GM21423 (cell line): ENCODE measurements at regions not wholly inside any gene's neighbourhood (a gene's known extent, or its start where the extent isn't known, plus 50 kb on each side); places are given as distances from the start of the nearest gene placed in this dataset.

ENCODE experiments used
- ATAC-seq: cut with Tn5 transposase; IDR thresholded peaks from one replicate; pipeline ENCODE4 v1.9.1; 2021; ENCODE audit warnings: mild to moderate bottlenecking, moderate library complexity; ENCODE audit not compliant: unreplicated experiment

- no peak for ATAC-seq
Measured at GRCh38 chr12:68449196-68449595, 117.0 kb upstream of the MDM1 start.

GRCh38 chr12:68450947-68451260 is 118.7 kb upstream of the MDM1 start:
- no peak for ATAC-seq

- peak; percentile 71 for ATAC-seq
Measured at GRCh38 chr12:68451261-68452077, 119.3 kb upstream of the MDM1 start.

- no peak for ATAC-seq
Measured at GRCh38 chr12:68452078-68452715, 120.0 kb upstream of the MDM1 start.

DNA sequence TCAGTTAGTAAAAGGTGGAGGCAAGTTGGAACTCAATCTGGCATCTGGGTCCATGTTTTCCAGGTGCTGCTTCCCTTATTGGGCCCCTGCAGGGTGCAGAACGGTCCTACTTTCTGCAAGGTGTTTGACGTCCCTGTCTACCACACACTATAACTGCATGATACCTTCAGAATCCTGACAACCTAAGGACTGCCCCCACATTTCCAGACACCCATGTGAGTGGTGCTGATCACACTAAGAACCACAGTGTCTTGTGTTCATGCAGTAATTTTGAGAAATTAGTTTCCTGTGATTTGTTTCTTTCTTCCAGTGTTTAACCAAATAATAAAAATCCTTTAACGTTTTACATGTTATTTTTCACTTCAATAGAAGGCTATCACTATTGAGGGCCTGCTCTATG is 121.1 kb upstream of the MDM1 start:
- ATAC-seq = no peak

GRCh38 chr12:68453876-68454275 is 121.7 kb upstream of the MDM1 start:
- no peak for ATAC-seq

DNA sequence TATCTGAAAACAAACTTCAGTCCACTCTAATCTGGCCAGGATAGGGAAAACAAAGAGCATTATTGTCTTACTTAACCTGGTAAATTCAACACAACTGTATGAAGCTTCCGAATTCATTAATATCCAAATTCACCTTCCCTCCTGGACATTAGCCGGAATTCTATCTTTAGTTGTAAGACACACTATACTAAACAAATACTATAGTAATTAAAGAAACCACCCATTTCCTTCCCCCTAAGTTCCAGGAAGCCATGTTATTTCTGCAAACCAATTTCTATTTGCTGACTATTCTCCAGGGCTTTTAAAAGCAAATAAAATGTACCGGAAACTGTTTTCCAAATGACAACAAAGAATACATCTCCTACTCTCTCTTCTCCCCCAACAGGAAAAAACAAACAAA is 122.7 kb upstream of the MDM1 start:
- ATAC-seq = no peak

DNA sequence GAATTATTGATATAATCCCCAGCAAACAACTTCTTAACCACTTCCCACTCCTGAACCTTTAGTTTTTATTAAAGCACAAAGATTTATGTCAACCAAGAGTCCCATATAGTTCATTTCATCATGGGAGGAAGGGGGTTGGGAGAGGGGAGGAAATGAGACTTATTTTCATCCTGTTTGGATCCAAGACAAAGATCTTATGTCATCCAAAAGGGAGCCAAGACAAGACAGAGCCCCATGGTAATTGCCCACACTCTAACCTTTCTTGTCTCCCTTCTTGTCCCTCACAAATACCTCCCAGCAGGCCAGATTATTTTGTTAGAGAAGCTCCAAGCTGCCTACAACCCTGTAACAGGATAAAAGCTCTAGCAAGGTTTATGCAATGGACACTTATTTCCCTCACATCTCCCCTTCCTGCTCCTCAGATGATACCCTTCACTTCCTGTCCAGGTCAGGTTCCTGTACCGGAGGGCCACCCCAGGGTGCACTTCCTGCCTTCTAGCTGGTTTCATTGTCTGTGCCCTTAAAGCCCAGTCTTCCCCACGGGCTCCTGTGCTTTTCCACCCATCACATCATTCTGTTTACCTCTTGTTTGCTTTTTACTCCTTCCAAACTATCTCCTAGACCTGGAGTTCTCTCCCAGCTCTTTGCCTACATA is 123.7 kb upstream of the MDM1 start:
- ATAC-seq = no peak

- ATAC-seq = no peak
Measured at GRCh38 chr12:68458866-68459265, 126.7 kb upstream of the MDM1 start.

- ATAC-seq = no peak
Measured at GRCh38 chr12:68460236-68460635, 128.1 kb upstream of the MDM1 start.

DNA sequence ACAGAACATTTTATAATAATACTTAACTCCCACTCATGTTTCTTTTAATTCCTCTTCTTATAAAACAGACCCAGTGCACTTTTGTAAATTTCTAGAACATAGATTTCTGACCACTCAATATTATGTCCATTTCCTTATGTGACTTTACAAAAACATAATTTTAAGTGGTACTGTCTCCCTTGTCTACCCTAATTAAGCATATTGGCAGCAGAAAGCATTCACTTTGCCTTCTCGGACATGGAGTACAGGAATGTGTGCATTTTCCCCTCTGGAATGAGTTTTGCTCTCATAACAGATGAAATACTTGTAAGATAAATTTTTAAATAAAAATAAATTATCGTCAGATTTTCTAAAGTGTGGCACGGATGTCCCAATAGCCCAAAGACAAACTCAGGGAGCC is 129.5 kb upstream of the MDM1 start:
- no peak for ATAC-seq

DNA sequence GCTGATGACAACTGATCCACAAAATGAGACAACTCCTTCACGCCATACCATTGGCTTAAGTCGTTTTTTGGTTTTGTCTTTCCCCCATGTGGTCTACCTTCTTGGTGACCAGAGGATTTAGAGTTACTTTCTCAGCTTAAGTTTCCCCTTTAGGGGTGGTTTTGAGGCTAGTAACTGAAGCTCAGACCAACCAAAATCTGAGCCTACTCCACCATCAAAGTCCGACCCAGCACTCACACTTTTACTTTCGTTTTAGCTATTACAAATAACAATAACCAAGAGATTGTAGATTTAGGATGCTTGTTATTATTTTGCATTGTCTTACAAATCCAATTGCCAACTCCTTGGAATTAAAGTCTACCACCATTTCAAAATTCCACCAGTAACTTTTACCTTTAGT is 130.6 kb upstream of the MDM1 start:
- ATAC-seq = peak; percentile 39

GRCh38 chr12:68465227-68465626 is 133.1 kb upstream of the MDM1 start:
- ATAC-seq = no peak

- ATAC-seq = no peak
Measured at GRCh38 chr12:68467514-68467913, 135.4 kb upstream of the MDM1 start.

DNA sequence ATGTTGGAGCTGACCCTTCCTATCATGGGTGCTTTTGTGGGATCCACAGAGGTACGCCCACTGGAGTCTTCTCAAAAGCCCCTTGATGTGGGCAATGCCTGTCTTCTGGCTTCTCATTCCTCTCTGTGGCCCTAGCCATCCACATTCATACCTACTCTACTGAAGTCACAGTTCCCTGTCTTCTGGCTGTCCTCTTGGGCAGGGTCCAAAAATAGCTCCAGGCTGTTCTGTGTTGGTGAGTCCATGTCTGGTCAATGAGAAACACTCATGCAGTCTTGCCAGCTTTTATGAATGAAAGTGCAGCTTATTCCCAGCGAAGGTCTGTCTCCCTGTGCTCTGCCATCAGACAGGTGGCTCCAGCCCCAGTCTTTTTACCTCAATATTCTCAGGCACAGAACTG is 135.9 kb upstream of the MDM1 start:
- ATAC-seq = no peak

GRCh38 chr12:68469113-68469512 is 137.0 kb upstream of the MDM1 start:
- no peak for ATAC-seq

DNA sequence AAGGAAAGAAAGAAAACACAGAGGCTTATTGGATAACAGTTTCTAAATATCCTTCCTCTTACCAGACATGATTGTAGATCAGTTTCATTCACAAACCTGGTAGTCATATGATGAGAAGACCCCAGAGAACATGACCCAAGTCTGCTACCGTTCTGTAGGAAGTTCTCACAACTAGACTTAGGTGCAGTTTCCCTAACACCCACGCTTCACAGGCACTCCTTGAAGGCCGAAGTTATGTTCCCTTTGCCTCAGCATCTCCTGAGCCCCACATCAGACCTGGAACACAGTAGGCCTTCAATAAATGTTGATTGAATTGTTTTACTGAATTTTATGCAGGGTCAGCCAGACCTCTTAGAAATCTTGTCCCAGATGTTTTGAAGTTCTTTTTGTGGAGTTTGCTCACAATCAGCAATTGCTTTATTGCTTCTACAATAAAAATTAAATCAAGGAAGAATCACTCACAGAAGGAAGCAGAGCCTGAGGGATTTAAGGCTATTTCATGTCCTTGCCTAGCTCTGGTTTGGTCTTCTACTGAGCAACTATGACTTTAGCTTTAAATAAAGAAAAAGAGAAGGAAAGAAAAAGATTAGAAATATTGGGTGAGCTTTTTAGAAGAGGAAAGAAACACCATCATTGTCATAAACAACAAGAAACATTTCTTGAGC is 138.6 kb upstream of the MDM1 start:
- no peak for ATAC-seq

DNA sequence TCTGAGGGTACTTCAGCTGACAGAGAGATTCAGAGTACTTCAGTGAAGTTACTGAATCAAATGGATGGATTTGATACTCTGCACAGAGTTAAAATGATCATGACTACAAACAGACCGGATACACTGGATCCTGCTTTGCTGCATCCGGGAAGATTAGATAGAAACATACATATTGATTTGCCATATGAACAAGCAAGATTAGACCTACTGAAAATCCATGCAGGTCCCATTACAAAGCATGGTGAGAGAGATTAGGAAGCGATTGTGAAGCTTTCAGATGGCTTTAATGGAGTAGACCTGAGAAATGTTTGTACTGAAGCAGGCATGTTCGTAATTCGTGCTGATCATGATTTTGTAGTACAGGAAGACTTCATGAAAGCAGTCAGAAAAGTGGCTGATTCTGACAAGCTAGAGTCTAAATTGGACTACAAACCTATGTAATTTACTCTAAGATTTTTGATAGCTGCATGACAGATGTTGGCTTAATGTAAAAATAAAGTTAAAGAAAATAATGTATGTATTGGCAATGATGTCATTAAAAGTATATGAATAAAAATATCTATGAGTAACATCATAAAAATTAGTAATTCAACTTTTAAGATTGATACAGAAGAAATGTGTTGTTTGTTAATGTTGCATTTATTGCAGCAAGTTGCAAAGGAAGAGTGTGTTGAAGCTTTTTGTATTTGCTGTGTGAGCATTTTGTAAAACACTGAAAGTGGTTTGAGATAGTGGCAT is 136.1 kb upstream of the RAP1B start:
- ATAC-seq = no peak

- ATAC-seq = no peak
Measured at GRCh38 chr12:68476794-68477193, 133.9 kb upstream of the RAP1B start.

DNA sequence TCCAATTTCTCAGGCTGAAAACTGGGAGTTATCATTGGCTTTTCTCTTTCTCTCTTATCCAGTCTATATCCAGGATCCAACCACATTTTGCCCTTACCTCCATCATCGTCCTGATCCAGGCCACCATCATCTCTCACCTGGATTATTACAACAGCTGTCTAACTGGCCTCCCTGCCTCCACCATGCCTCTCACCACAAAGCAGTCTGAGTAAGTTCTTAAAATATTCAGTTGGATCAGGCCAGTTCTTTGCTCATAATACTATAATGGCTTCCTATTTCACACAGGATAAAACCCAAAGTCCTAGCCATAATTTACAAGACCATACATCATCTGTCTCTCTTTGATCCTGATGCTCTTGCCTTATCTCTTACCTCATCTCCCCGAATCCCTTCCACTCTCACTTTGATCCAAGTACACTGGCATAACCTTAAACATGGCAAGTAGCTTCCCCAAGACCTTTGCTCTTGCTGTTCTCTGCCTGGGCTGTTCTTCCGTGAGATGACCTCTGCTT is 133.4 kb upstream of the RAP1B start:
- ATAC-seq = no peak

DNA sequence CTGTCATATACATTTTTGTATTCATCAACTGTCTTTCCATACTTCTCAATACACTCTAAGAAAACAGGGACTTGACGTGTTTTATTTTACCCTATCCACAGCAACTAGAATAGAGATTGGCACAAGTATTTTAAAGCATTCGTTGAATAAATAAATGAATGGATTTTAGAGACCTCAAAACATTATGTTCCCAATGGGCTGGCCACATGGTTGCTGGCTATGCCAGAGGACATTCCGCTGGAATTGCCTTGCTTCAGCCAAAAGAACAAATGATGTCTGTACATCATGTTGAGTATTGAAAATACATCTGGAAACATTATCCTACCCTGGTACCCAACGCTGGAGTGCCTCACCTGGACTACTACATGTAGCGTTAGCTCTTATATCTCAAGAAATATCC is 132.8 kb upstream of the RAP1B start:
- ATAC-seq = no peak
